GM12874 (cell line): ENCODE measurements at regions not wholly inside any gene's neighbourhood (a gene's known extent, or its start where the extent isn't known, plus 50 kb on each side); places are given as distances from the start of the nearest gene placed in this dataset.

Source experiments
- TF ChIP-seq, protein P1 (sequence below): IDR thresholded peaks from 2 replicates; pipeline ENCODE4 v1.5.1; 2011; ENCODE audit warnings: low read depth, mild to moderate bottlenecking, control low read depth, low read length, moderate library complexity; ENCODE audit not compliant: insufficient read depth

DNA sequence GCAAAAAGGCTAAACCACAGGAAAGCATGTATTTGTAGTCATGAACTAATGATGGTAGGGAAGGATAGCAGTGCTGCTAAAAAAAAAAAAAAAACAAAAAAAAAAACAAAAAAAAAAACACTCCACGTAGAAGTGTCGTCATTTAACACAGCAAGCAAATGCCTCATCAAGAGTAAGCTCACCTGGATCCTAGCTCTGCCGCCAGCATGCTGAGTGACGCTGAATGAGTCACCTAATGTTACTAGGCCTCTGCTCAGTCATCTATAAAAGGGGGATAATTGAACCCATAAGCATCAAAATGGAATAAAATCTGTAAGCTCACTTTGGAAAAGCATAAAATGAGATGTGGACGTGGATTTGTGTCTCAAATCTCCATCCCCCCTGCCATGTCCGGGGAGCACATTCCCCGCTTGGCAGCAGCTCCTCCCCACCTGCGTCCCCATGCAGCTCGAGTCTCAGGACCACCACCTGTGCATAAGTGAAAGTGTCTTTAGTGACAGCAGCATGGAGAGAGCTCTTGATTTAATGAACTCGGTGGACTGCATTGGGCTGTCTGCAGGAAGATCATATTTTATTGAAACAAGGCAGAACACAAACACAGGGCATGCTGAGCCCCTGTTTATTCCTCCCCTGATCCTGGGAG is 427.5 kb downstream of the LRATD1 start:
- TF ChIP-seq, protein P1, sequence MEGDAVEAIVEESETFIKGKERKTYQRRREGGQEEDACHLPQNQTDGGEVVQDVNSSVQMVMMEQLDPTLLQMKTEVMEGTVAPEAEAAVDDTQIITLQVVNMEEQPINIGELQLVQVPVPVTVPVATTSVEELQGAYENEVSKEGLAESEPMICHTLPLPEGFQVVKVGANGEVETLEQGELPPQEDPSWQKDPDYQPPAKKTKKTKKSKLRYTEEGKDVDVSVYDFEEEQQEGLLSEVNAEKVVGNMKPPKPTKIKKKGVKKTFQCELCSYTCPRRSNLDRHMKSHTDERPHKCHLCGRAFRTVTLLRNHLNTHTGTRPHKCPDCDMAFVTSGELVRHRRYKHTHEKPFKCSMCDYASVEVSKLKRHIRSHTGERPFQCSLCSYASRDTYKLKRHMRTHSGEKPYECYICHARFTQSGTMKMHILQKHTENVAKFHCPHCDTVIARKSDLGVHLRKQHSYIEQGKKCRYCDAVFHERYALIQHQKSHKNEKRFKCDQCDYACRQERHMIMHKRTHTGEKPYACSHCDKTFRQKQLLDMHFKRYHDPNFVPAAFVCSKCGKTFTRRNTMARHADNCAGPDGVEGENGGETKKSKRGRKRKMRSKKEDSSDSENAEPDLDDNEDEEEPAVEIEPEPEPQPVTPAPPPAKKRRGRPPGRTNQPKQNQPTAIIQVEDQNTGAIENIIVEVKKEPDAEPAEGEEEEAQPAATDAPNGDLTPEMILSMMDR, result no peak

DNA sequence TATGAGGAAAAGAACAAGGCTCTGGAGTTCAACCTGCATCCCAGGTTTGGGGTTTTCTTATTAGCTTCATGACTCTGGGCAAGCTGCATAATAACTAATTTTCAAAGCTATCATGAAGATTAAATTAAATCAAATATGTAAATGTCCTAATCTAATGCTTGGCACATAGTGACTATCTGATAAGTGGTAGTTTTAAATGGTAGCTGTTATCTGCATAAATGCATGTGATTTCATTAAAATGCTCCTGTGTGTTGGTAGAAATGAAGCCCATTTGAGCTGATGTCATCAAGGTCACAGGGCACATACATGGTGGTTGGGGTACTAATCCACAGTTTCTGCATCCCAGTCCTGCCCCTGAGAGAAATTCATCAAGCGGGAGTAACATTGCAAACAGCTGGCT is 428.8 kb downstream of the LRATD1 start:
- TF ChIP-seq, protein P1, result no peak

DNA sequence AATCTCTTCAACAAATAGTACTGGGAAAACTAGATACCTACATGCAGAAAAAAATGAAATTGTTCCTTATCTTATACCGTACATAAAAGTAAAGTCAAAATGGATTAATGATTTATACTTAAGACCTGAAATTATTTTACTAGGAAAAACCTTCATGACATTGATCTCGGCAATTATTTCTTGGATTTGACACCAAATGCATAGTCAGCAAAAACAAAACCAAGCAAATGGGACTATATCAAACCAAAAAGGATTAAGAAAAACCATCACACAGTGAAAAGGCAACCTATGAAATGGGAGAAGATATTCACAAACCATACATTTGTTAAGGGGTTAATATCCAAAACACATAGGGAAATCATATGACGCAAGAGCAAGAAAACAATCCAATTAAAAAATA is 433.6 kb downstream of the LRATD1 start:
- TF ChIP-seq, protein P1, result no peak

GRCh38 chr2:15069149-15069548 is 436.6 kb downstream of the LRATD1 start:
- TF ChIP-seq, protein P1, result no peak

- TF ChIP-seq, protein P1, result no peak
Observed at GRCh38 chr2:15072836-15073235, 440.3 kb downstream of the LRATD1 start.

GRCh38 chr2:15073664-15074063 is 441.1 kb downstream of the LRATD1 start:
- TF ChIP-seq, protein P1, result no peak

GRCh38 chr2:15074319-15074718 is 441.8 kb downstream of the LRATD1 start:
- TF ChIP-seq, protein P1, result no peak
